WTC11 (cell line): ENCODE measurements at regions not wholly inside any gene's neighbourhood (a gene's known extent, or its start where the extent isn't known, plus 50 kb on each side); places are given as distances from the start of the nearest gene placed in this dataset.

ENCODE experiments used
- ATAC-seq: fragments of 200-7000 bp; cut with Tn5 transposase; 2 replicates; pipeline ENCODE4 v1.10.0; 2021; ENCODE audit warnings: mild to moderate bottlenecking, moderate library complexity
- CTCF ChIA-PET: fragments of 300-600 bp; sonication (Branson Sonifier 250); formaldehyde crosslinking; loops from one replicate; lab custom pipeline; 2021; ENCODE audit warnings: antibody characterized with exemption; lab: Charles Lee
- POLR2A ChIA-PET: fragments of 350-600 bp; sonication (Branson Sonifier 250); formaldehyde crosslinking; loops from one replicate; lab custom pipeline; 2021; ENCODE audit warnings: antibody characterized with exemption; lab: Charles Lee
- DNase-seq: peaks from one replicate; pipeline ENCODE4 v3.0.0; 2021; ENCODE audit warnings: low spot score
- H3K27ac Mint-ChIP-seq: 2 replicates; pipeline ENCODE4 v1.8.0; 2021; ENCODE audit warnings: mixed read lengths
- H3K27me3 Mint-ChIP-seq: 2 replicates; pipeline ENCODE4 v1.8.0; 2021; ENCODE audit warnings: low read depth, mild to moderate bottlenecking, moderate library complexity, mixed read lengths
- H3K36me3 Mint-ChIP-seq: 2 replicates; pipeline ENCODE4 v1.8.0; 2021; ENCODE audit warnings: mixed read lengths
- H3K4me1 Mint-ChIP-seq: 2 replicates; pipeline ENCODE4 v1.8.0; 2022; ENCODE audit warnings: mixed read lengths
- H3K4me3 Mint-ChIP-seq: 2 replicates; pipeline ENCODE4 v1.8.0; 2021; ENCODE audit warnings: mild to moderate bottlenecking, moderate library complexity, mixed read lengths
- H3K9me3 Mint-ChIP-seq: 2 replicates; pipeline ENCODE4 v1.8.0; 2021; ENCODE audit warnings: mixed read lengths
- ATF1 ChIP-seq: sonication (generic); formaldehyde crosslinking; IDR thresholded peaks from 2 replicates; pipeline ENCODE4 v1.8.1; 2023; ENCODE audit warnings: mild to moderate bottlenecking, moderate library complexity, missing genetic modification reagents
- CDX4 ChIP-seq: fragments of 250-450 bp; sonication (Bioruptor Pico); IDR thresholded peaks from 2 replicates; pipeline ENCODE4 v1.9.0; 2021; ENCODE audit warnings: moderate library complexity, mild to moderate bottlenecking, inconsistent platforms, borderline replicate concordance
- CREB1 ChIP-seq: sonication (generic); formaldehyde crosslinking; IDR thresholded peaks from 2 replicates; pipeline ENCODE4 v1.8.0; 2023; ENCODE audit warnings: mild to moderate bottlenecking, missing genetic modification reagents
- EMX1 ChIP-seq: fragments of 250-450 bp; sonication (Bioruptor Pico); IDR thresholded peaks from 2 replicates; pipeline ENCODE4 v1.8.0; 2021; ENCODE audit warnings: mild to moderate bottlenecking
- ESRRA ChIP-seq: sonication (generic); formaldehyde crosslinking; IDR thresholded peaks from 2 replicates; pipeline ENCODE4 v1.8.1; 2022; ENCODE audit warnings: mild to moderate bottlenecking, missing genetic modification reagents, borderline replicate concordance
- FOXJ3 ChIP-seq: sonication (generic); formaldehyde crosslinking; IDR thresholded peaks from 2 replicates; pipeline ENCODE4 v1.9.0; 2021; ENCODE audit warnings: missing genetic modification reagents, mild to moderate bottlenecking, borderline replicate concordance
- GRHL2 ChIP-seq: fragments of 250-450 bp; sonication (Bioruptor Pico); IDR thresholded peaks from 2 replicates; pipeline ENCODE4 v1.8.0; 2022; ENCODE audit warnings: mild to moderate bottlenecking, moderate library complexity; ENCODE audit not compliant: insufficient replicate concordance, severe bottlenecking
- GTF2I ChIP-seq: fragments of 250-450 bp; sonication (Bioruptor Pico); conservative IDR thresholded peaks from 2 replicates; pipeline ENCODE4 v1.4.0; 2021; ENCODE audit warnings: mild to moderate bottlenecking
- PREB ChIP-seq: sonication (generic); formaldehyde crosslinking; IDR thresholded peaks from 2 replicates; pipeline ENCODE4 v1.8.1; 2022; ENCODE audit warnings: mild to moderate bottlenecking, missing genetic modification reagents, moderate library complexity, borderline replicate concordance
- RORB ChIP-seq: fragments of 250-450 bp; sonication (Bioruptor Pico); IDR thresholded peaks from 2 replicates; pipeline ENCODE4 v1.9.0; 2021; ENCODE audit warnings: mild to moderate bottlenecking
- TEAD1 ChIP-seq: sonication (generic); formaldehyde crosslinking; IDR thresholded peaks from 2 replicates; pipeline ENCODE4 v1.8.0; 2022; ENCODE audit warnings: mild to moderate bottlenecking, missing genetic modification reagents
- TEAD4 ChIP-seq: sonication (generic); formaldehyde crosslinking; IDR thresholded peaks from 2 replicates; pipeline ENCODE4 v1.8.0; 2022; ENCODE audit warnings: mild to moderate bottlenecking, missing genetic modification reagents
- ZBTB21 ChIP-seq: sonication (generic); formaldehyde crosslinking; IDR thresholded peaks from 2 replicates; pipeline ENCODE4 v1.8.1; 2023; ENCODE audit warnings: mild to moderate bottlenecking, missing genetic modification reagents, borderline replicate concordance
- ZNF138 ChIP-seq: sonication (generic); formaldehyde crosslinking; conservative IDR thresholded peaks from 2 replicates; pipeline ENCODE4 v1.8.1; 2022; ENCODE audit warnings: mild to moderate bottlenecking, moderate library complexity, missing genetic modification reagents
- ZNF396 ChIP-seq: fragments of 250-450 bp; sonication (Bioruptor Pico); IDR thresholded peaks from 2 replicates; pipeline ENCODE4 v1.8.0; 2021; ENCODE audit warnings: mild to moderate bottlenecking, moderate library complexity, borderline replicate concordance
- ZNF416 ChIP-seq: fragments of 250-450 bp; sonication (Bioruptor Pico); IDR thresholded peaks from 2 replicates; pipeline ENCODE4 v1.9.0; 2021; ENCODE audit warnings: mild to moderate bottlenecking, inconsistent platforms
- ZNF512 ChIP-seq: sonication (generic); formaldehyde crosslinking; IDR thresholded peaks from 2 replicates; pipeline ENCODE4 v1.8.1; 2022; ENCODE audit warnings: missing genetic modification reagents, borderline replicate concordance
- TF ChIP-seq, protein P1 (sequence below): sonication (generic); formaldehyde crosslinking; IDR thresholded peaks from 2 replicates; pipeline ENCODE4 v1.8.0; 2022; ENCODE audit warnings: missing genetic modification reagents
- TF ChIP-seq, protein P2 (sequence below): sonication (generic); formaldehyde crosslinking; IDR thresholded peaks from 2 replicates; pipeline ENCODE4 v1.8.1; 2023; ENCODE audit warnings: mild to moderate bottlenecking, missing genetic modification reagents, moderate library complexity
- TF ChIP-seq, protein P3 (sequence below): fragments of 250-450 bp; sonication (Bioruptor Pico); IDR thresholded peaks from 2 replicates; pipeline ENCODE4 v1.9.0; 2021; ENCODE audit warnings: mild to moderate bottlenecking, borderline replicate concordance
- TF ChIP-seq, protein P4 (sequence below): sonication (generic); formaldehyde crosslinking; IDR thresholded peaks from 2 replicates; pipeline ENCODE4 v1.8.1; 2022; ENCODE audit warnings: mild to moderate bottlenecking, moderate library complexity, missing genetic modification reagents
- TF ChIP-seq, protein P5 (sequence below): sonication (generic); formaldehyde crosslinking; conservative IDR thresholded peaks from 2 replicates; pipeline ENCODE4 v1.8.1; 2022; ENCODE audit warnings: mild to moderate bottlenecking, missing genetic modification reagents

- H3K36me3 Mint-ChIP-seq, result no peaks in the 10 kb centered on the region
- peaks cover 4% of the 10 kb centered on the region; the same call in 1 of the 2 replicates for H3K4me1 Mint-ChIP-seq
- H3K9me3 Mint-ChIP-seq, result peaks cover 5% of the 10 kb centered on the region
- ATAC-seq (no peak), DNase-seq (no peak)
- TF ChIP-seq, protein P1, sequence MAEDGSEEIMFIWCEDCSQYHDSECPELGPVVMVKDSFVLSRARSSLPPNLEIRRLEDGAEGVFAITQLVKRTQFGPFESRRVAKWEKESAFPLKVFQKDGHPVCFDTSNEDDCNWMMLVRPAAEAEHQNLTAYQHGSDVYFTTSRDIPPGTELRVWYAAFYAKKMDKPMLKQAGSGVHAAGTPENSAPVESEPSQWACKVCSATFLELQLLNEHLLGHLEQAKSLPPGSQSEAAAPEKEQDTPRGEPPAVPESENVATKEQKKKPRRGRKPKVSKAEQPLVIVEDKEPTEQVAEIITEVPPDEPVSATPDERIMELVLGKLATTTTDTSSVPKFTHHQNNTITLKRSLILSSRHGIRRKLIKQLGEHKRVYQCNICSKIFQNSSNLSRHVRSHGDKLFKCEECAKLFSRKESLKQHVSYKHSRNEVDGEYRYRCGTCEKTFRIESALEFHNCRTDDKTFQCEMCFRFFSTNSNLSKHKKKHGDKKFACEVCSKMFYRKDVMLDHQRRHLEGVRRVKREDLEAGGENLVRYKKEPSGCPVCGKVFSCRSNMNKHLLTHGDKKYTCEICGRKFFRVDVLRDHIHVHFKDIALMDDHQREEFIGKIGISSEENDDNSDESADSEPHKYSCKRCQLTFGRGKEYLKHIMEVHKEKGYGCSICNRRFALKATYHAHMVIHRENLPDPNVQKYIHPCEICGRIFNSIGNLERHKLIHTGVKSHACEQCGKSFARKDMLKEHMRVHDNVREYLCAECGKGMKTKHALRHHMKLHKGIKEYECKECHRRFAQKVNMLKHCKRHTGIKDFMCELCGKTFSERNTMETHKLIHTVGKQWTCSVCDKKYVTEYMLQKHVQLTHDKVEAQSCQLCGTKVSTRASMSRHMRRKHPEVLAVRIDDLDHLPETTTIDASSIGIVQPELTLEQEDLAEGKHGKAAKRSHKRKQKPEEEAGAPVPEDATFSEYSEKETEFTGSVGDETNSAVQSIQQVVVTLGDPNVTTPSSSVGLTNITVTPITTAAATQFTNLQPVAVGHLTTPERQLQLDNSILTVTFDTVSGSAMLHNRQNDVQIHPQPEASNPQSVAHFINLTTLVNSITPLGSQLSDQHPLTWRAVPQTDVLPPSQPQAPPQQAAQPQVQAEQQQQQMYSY (CRISPR knock-in tag), result no peak
- TF ChIP-seq, protein P2, sequence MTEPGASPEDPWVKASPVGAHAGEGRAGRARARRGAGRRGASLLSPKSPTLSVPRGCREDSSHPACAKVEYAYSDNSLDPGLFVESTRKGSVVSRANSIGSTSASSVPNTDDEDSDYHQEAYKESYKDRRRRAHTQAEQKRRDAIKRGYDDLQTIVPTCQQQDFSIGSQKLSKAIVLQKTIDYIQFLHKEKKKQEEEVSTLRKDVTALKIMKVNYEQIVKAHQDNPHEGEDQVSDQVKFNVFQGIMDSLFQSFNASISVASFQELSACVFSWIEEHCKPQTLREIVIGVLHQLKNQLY (CRISPR knock-in tag), result no peak
- no peak for TF ChIP-seq ATF1 (CRISPR knock-in tag)
- TF ChIP-seq CDX4, result no peak
- TF ChIP-seq, protein P3, sequence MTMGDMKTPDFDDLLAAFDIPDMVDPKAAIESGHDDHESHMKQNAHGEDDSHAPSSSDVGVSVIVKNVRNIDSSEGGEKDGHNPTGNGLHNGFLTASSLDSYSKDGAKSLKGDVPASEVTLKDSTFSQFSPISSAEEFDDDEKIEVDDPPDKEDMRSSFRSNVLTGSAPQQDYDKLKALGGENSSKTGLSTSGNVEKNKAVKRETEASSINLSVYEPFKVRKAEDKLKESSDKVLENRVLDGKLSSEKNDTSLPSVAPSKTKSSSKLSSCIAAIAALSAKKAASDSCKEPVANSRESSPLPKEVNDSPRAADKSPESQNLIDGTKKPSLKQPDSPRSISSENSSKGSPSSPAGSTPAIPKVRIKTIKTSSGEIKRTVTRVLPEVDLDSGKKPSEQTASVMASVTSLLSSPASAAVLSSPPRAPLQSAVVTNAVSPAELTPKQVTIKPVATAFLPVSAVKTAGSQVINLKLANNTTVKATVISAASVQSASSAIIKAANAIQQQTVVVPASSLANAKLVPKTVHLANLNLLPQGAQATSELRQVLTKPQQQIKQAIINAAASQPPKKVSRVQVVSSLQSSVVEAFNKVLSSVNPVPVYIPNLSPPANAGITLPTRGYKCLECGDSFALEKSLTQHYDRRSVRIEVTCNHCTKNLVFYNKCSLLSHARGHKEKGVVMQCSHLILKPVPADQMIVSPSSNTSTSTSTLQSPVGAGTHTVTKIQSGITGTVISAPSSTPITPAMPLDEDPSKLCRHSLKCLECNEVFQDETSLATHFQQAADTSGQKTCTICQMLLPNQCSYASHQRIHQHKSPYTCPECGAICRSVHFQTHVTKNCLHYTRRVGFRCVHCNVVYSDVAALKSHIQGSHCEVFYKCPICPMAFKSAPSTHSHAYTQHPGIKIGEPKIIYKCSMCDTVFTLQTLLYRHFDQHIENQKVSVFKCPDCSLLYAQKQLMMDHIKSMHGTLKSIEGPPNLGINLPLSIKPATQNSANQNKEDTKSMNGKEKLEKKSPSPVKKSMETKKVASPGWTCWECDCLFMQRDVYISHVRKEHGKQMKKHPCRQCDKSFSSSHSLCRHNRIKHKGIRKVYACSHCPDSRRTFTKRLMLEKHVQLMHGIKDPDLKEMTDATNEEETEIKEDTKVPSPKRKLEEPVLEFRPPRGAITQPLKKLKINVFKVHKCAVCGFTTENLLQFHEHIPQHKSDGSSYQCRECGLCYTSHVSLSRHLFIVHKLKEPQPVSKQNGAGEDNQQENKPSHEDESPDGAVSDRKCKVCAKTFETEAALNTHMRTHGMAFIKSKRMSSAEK (CRISPR knock-in tag), result no peak
- TF ChIP-seq, protein P4, sequence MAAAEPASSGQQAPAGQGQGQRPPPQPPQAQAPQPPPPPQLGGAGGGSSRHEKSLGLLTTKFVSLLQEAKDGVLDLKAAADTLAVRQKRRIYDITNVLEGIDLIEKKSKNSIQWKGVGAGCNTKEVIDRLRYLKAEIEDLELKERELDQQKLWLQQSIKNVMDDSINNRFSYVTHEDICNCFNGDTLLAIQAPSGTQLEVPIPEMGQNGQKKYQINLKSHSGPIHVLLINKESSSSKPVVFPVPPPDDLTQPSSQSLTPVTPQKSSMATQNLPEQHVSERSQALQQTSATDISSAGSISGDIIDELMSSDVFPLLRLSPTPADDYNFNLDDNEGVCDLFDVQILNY (CRISPR knock-in tag), result no peak
- no peak for TF ChIP-seq FOXJ3 (CRISPR knock-in tag)
- no peak for TF ChIP-seq ESRRA (CRISPR knock-in tag)
- no peak for TF ChIP-seq ZNF416 (CRISPR knock-in tag)
- TF ChIP-seq, protein P5, sequence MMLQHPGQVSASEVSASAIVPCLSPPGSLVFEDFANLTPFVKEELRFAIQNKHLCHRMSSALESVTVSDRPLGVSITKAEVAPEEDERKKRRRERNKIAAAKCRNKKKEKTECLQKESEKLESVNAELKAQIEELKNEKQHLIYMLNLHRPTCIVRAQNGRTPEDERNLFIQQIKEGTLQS (CRISPR knock-in tag), result no peak
- TF ChIP-seq ZNF138 (CRISPR knock-in tag), result no peak
- TF ChIP-seq TEAD4 (CRISPR knock-in tag), result no peak
- H3K27ac Mint-ChIP-seq, result no peak overlapping the region
- H3K27me3 Mint-ChIP-seq, result peaks cover 15% of the 10 kb centered on the region; the same call in 1 of the 2 replicates
- H3K4me3 Mint-ChIP-seq, result no peak overlapping the region
- ChIA-PET POLR2A (no interaction called here), CTCF (no interaction called here)
Observed at GRCh38 chr11:71304491-71304890, 52.1 kb upstream of the SHANK2 start.

DNA sequence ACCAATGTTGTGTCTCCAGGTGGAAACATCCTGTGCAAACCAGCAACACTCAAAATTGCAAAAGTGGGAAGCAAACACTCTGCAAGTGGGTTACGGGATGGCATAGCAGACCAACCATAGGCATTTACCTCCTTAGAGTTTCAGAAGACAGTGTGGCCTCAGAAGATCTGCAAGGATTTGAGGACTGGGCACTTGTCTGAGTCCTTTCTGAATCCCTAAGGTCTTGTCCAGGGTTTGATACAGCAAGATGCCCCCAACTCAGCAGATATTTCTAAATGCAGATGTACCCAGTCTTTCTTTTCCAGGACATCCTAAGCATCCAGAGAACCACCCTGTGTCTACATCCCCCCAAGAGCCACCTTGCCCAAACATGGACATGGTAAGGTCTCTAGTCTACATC is 51.7 kb upstream of the SHANK2 start:
- ChIA-PET POLR2A (no interaction called here), CTCF (no interaction called here)
- H3K36me3 Mint-ChIP-seq, result no peaks in the 10 kb centered on the region
- H3K9me3 Mint-ChIP-seq, result peaks cover under 1% of the 10 kb centered on the region
- H3K4me1 Mint-ChIP-seq, result peaks cover 4% of the 10 kb centered on the region; the same call in 1 of the 2 replicates
- DNase-seq, result no peak
- H3K4me3 Mint-ChIP-seq, result no peak overlapping the region
- H3K27ac Mint-ChIP-seq, result no peak overlapping the region
- ATAC-seq, result no peak
- H3K27me3 Mint-ChIP-seq, result peaks cover 17% of the 10 kb centered on the region; the same call in 1 of the 2 replicates
- TF ChIP-seq GRHL2 (no peak), GTF2I (CRISPR knock-in tag) (no peak), CREB1 (no peak), PREB (CRISPR knock-in tag) (no peak), EMX1 (CRISPR knock-in tag) (no peak), ZNF396 (CRISPR knock-in tag) (no peak), RORB (CRISPR knock-in tag) (no peak), TEAD1 (CRISPR knock-in tag) (no peak), ZBTB21 (CRISPR knock-in tag) (no peak), ZNF512 (CRISPR knock-in tag) (no peak)
